GM18861 (cell line): ENCODE measurements at regions not wholly inside any gene's neighbourhood (a gene's known extent, or its start where the extent isn't known, plus 50 kb on each side); places are given as distances from the start of the nearest gene placed in this dataset.

Experiments
- ATAC-seq: cut with Tn5 transposase; IDR thresholded peaks from one replicate; pipeline ENCODE4 v1.9.1; 2021; ENCODE audit not compliant: unreplicated experiment

- no peak for ATAC-seq
Measured at GRCh38 chr6:139588076-139588639, 213.7 kb upstream of the CITED2 start.

GRCh38 chr6:139587469-139587868, 213.0 kb upstream of the CITED2 start:
- ATAC-seq = no peak

- no peak for ATAC-seq
Measured at GRCh38 chr6:139586273-139586672, 211.8 kb upstream of the CITED2 start.

GRCh38 chr6:139584599-139584998, 210.2 kb upstream of the CITED2 start:
- no peak for ATAC-seq

- no peak for ATAC-seq
Measured at GRCh38 chr6:139583420-139583819, 209.0 kb upstream of the CITED2 start.

GRCh38 chr6:139582956-139583355, 208.5 kb upstream of the CITED2 start:
- ATAC-seq = no peak

GRCh38 chr6:139581485-139581865, 207.0 kb upstream of the CITED2 start:
- ATAC-seq = no peak

GRCh38 chr6:139580592-139581484, 206.4 kb upstream of the CITED2 start:
- ATAC-seq = peak; percentile 91

GRCh38 chr6:139577763-139578604, 203.5 kb upstream of the CITED2 start:
- ATAC-seq = peak; percentile 40

- ATAC-seq = no peak
Measured at GRCh38 chr6:139577124-139577762, 202.8 kb upstream of the CITED2 start.

GRCh38 chr6:139572001-139572400, 197.6 kb upstream of the CITED2 start:
- ATAC-seq = no peak

GRCh38 chr6:139570166-139570565, 195.7 kb upstream of the CITED2 start:
- no peak for ATAC-seq

GRCh38 chr6:139569566-139569965, 195.1 kb upstream of the CITED2 start:
- ATAC-seq = no peak

- no peak for ATAC-seq
Measured at GRCh38 chr6:139568956-139569538, 194.6 kb upstream of the CITED2 start.

- no peak for ATAC-seq
Measured at GRCh38 chr6:139568151-139568955, 193.9 kb upstream of the CITED2 start.

- ATAC-seq = no peak
Measured at GRCh38 chr6:139567095-139567494, 192.6 kb upstream of the CITED2 start.

- ATAC-seq = no peak
Measured at GRCh38 chr6:139565591-139565990, 191.1 kb upstream of the CITED2 start.

- no peak for ATAC-seq
Measured at GRCh38 chr6:139557547-139557946, 183.1 kb upstream of the CITED2 start.

- no peak for ATAC-seq
Measured at GRCh38 chr6:139556532-139556931, 182.1 kb upstream of the CITED2 start.

GRCh38 chr6:139553916-139554315, 179.5 kb upstream of the CITED2 start:
- ATAC-seq = no peak
